ENCODE measurements at regions not wholly inside any gene's neighbourhood (a gene's known extent, or its start where the extent isn't known, plus 50 kb on each side); places are given as distances from the start of the nearest gene placed in this dataset.

GRCh38 chr1:57850176-57850940 is 426.5 kb upstream of the DAB1 start:
- DNase-seq: no peak

- no peak for DNase-seq
Observed at GRCh38 chr1:57848406-57848805, 424.5 kb upstream of the DAB1 start.

GRCh38 chr1:57845041-57845440 is 421.2 kb upstream of the DAB1 start:
- DNase-seq: no peak

- DNase-seq: no peak
Observed at GRCh38 chr1:57844382-57844980, 420.6 kb upstream of the DAB1 start.

GRCh38 chr1:57843760-57844159 is 419.9 kb upstream of the DAB1 start:
- DNase-seq: no peak

GRCh38 chr1:57839526-57839925 is 415.7 kb upstream of the DAB1 start:
- no peak for DNase-seq

GRCh38 chr1:57839067-57839466 is 415.2 kb upstream of the DAB1 start:
- DNase-seq: no peak

GRCh38 chr1:57835620-57836019 is 411.8 kb upstream of the DAB1 start:
- no peak for DNase-seq

- DNase-seq: no peak
Observed at GRCh38 chr1:57833296-57833695, 409.4 kb upstream of the DAB1 start.

GRCh38 chr1:57832612-57833011 is 408.8 kb upstream of the DAB1 start:
- no peak for DNase-seq

GRCh38 chr1:57831624-57832023 is 407.8 kb upstream of the DAB1 start:
- no peak for DNase-seq

GRCh38 chr1:57826535-57826934 is 402.7 kb upstream of the DAB1 start:
- DNase-seq: no peak

GRCh38 chr1:57824535-57824934 is 400.7 kb upstream of the DAB1 start:
- DNase-seq: no peak

- DNase-seq: no peak
Observed at GRCh38 chr1:57820356-57821095, 396.7 kb upstream of the DAB1 start.

GRCh38 chr1:57819893-57820292 is 396.0 kb upstream of the DAB1 start:
- DNase-seq: no peak

GRCh38 chr1:57803586-57803985 is 379.7 kb upstream of the DAB1 start:
- no peak for DNase-seq

- no peak for DNase-seq
Observed at GRCh38 chr1:57800376-57800775, 376.5 kb upstream of the DAB1 start.

- no peak for DNase-seq
Observed at GRCh38 chr1:57799490-57800115, 375.7 kb upstream of the DAB1 start.

GRCh38 chr1:57798543-57798942 is 374.7 kb upstream of the DAB1 start:
- DNase-seq: no peak

GRCh38 chr1:57797084-57797483 is 373.2 kb upstream of the DAB1 start:
- no peak for DNase-seq

GRCh38 chr1:57796616-57797015 is 372.8 kb upstream of the DAB1 start:
- no peak for DNase-seq

GRCh38 chr1:57795886-57796285 is 372.0 kb upstream of the DAB1 start:
- no peak for DNase-seq

GRCh38 chr1:57794078-57794477 is 370.2 kb upstream of the DAB1 start:
- DNase-seq: no peak

- DNase-seq: no peak
Observed at GRCh38 chr1:57791497-57791896, 367.6 kb upstream of the DAB1 start.
